Sigmoid colon (tissue), 4 donors: ENCODE measurements at regions not wholly inside any gene's neighbourhood (a gene's known extent, or its start where the extent isn't known, plus 50 kb on each side); places are given as distances from the start of the nearest gene placed in this dataset.

Experiments
- EP300 ChIP-seq, 4 donors: sonication (generic); formaldehyde crosslinking; IDR thresholded peaks; one replicate each; pipeline ENCODE4 v1.6.1; 2017; ENCODE audit warnings: antibody characterized with exemption in 4 of 4
- POLR2A ChIP-seq, 2 donors: fragments of 450-650 bp; IDR thresholded peaks; one replicate each; pipeline ENCODE4 v1.6.1; 2016; ENCODE audit warnings: antibody characterized with exemption in 2 of 2, mild to moderate bottlenecking in 2 of 2, moderate library complexity in 2 of 2
- TF ChIP-seq, protein P1 (sequence below), 4 experiments: fragments of 450-650 bp in 3 of 4; fragments of 200-600 bp in 1 of 4; IDR thresholded peaks; one replicate each; pipeline ENCODE4 v1.5.1; 2016 to 2019; ENCODE audit warnings: antibody characterized with exemption in 4 of 4, mild to moderate bottlenecking in 3 of 4, moderate library complexity in 2 of 4

DNA sequence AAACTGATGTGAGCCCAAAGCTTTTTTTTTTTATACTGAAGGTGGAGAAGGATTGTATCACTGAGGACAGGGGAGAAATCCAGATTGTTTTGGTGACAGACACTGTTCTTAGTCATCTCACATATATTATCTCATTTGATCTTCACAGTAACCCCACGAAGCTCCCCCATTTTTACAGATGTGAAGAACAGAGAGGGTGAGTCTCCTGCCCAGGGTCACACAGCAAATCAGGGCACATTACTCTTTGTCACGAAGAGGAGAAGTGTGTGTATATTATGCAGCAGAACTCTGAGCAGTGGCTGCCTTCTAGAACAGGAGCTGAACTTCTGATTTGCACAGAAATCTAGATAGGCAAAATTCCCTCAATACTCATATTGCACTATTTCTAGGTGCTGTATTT is 504.3 kb downstream of the XYLT1 start:
- TF ChIP-seq, protein P1, sequence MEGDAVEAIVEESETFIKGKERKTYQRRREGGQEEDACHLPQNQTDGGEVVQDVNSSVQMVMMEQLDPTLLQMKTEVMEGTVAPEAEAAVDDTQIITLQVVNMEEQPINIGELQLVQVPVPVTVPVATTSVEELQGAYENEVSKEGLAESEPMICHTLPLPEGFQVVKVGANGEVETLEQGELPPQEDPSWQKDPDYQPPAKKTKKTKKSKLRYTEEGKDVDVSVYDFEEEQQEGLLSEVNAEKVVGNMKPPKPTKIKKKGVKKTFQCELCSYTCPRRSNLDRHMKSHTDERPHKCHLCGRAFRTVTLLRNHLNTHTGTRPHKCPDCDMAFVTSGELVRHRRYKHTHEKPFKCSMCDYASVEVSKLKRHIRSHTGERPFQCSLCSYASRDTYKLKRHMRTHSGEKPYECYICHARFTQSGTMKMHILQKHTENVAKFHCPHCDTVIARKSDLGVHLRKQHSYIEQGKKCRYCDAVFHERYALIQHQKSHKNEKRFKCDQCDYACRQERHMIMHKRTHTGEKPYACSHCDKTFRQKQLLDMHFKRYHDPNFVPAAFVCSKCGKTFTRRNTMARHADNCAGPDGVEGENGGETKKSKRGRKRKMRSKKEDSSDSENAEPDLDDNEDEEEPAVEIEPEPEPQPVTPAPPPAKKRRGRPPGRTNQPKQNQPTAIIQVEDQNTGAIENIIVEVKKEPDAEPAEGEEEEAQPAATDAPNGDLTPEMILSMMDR (IDR thresholded peaks at IDR 0.05), result no peak
- TF ChIP-seq EP300 (IDR thresholded peaks at IDR 0.05) (no peak), POLR2A (IDR thresholded peaks at IDR 0.05) (no peak)
